ENCODE measurements at regions not wholly inside any gene's neighbourhood (a gene's known extent, or its start where the extent isn't known, plus 50 kb on each side); places are given as distances from the start of the nearest gene placed in this dataset.
"Not testable (repeated sequence)": the region's sequence is repeated elsewhere in the genome, so short reads cannot be mapped to it uniquely, and the experiment has no call there.

DNA sequence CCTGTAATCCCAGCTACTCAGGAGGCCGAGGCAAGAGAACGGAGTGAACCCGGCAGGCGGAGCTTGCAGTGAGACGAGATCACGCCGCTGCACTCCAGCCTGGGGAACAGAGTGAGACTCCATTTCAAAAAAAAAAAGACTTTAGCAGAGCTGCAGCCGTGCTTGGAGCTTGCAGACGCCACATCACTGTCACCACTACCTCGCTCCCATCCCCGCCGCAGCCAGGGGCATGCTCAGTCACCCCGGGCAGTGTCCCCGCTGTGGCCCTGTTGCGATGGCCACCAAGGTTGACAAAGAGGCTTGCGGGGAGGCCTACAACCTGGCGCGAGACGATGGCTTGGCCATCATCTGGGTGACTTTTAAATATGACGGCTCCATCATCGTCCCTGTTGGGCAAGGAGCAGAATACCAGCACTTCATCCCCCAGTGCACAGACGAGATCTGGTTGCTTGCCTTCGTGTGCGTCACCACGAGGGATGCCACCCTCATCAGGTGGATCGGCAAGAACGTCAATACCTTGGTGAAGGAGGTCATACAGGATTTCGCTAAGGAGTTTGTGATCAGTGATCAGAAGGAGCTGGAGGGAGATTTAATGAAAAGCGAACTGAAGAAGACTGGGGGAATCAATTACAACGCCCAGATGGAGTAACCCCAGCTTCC, 118.1 kb downstream of the TNFRSF13B start:
- POLR2A ChIA-PET = no interaction called here
- DNase-seq (ENCODE audit: low read depth) = no peak
- H3K4me3 ChIP-seq (ENCODE audit: low read depth, low read length) = no peak overlapping the region
- CTCF ChIA-PET = no interaction called here
- H3K36me3 ChIP-seq (ENCODE audit: control insufficient read depth, insufficient read depth, low read length) = no peaks in the 10 kb centered on the region
- TF ChIP-seq, protein P1, sequence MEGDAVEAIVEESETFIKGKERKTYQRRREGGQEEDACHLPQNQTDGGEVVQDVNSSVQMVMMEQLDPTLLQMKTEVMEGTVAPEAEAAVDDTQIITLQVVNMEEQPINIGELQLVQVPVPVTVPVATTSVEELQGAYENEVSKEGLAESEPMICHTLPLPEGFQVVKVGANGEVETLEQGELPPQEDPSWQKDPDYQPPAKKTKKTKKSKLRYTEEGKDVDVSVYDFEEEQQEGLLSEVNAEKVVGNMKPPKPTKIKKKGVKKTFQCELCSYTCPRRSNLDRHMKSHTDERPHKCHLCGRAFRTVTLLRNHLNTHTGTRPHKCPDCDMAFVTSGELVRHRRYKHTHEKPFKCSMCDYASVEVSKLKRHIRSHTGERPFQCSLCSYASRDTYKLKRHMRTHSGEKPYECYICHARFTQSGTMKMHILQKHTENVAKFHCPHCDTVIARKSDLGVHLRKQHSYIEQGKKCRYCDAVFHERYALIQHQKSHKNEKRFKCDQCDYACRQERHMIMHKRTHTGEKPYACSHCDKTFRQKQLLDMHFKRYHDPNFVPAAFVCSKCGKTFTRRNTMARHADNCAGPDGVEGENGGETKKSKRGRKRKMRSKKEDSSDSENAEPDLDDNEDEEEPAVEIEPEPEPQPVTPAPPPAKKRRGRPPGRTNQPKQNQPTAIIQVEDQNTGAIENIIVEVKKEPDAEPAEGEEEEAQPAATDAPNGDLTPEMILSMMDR (IDR thresholded peaks at IDR 0.05; ENCODE audit: insufficient read depth, low read depth, low read length) = no peak
- no peaks in the 10 kb centered on the region; the same call in none of the 2 replicates for H3K27me3 ChIP-seq (ENCODE audit: control insufficient read depth, insufficient read depth, low read length)

DNA sequence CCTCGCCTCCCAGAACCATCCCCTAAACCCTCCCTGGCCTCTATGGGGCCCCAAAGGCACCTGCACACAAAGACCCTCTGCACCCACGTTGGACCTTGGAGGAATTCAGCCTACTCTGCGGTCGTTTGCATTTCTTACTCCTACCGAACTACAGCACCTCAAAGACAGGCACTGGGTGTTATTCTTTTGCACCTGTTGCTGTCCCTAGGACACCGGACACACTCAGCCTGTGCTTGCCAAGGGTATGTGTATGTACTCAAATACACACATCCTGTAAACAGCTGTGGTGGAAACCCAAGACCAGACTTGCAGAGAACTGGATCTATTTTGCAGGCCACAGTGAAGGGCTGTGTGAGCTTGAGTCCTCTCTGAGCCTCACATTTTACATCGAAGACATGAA, 122.1 kb downstream of the TNFRSF13B start:
- POLR2A ChIA-PET; H3K27me3 ChIP-seq (ENCODE audit: control insufficient read depth, insufficient read depth, low read length); H3K4me3 ChIP-seq (ENCODE audit: low read depth, low read length); H3K36me3 ChIP-seq (ENCODE audit: control insufficient read depth, insufficient read depth, low read length); DNase-seq (ENCODE audit: low read depth); CTCF ChIA-PET: not testable (repeated sequence)

DNA sequence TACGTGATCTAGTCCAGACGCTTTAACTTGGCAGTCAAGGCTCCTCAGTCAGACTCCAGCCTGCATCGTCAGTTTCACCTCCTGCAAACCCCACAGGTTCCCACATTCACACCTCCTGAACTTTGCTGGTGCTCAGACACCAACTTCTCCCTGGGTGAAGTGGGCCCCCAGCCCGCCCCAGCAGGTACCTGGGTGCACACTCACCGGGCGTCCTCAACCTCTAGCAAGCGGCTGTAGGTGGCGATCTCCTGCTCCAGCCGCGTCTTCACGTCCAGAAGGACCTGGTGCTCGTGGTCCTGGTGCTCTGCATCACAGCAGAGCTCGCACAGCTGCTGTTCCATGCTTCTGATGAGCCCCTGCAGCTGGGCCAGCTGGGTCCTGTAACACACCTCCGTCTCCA, 122.9 kb downstream of the TNFRSF13B start:
- H3K36me3 ChIP-seq (ENCODE audit: control insufficient read depth, insufficient read depth, low read length); POLR2A ChIA-PET; DNase-seq (ENCODE audit: low read depth); H3K27me3 ChIP-seq (ENCODE audit: control insufficient read depth, insufficient read depth, low read length); CTCF ChIA-PET; H3K4me3 ChIP-seq (ENCODE audit: low read depth, low read length): not testable (repeated sequence)

DNA sequence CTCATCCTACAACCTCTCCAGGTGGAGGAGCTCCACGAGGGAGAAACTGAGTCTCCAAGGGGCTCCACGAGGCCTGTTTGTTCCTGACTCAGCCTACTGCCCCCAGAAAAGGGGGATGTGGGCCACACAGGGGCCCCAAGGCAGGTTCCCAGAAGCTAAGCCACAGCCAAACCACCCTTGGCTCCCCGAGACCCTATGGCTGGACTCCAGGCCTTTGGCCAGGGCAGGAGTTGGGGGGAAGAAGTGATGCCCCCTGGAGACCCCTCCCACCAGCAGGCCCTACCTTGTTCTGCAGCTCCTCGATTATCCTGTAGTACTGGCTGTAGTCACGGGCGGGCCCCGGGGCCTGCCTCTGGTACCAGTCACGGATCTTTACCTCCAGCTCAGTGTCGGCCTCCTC, 126.8 kb downstream of the TNFRSF13B start:
- DNase-seq (ENCODE audit: low read depth); H3K27me3 ChIP-seq (ENCODE audit: control insufficient read depth, insufficient read depth, low read length); H3K4me3 ChIP-seq (ENCODE audit: low read depth, low read length); H3K36me3 ChIP-seq (ENCODE audit: control insufficient read depth, insufficient read depth, low read length); CTCF ChIA-PET; POLR2A ChIA-PET: not testable (repeated sequence)

DNA sequence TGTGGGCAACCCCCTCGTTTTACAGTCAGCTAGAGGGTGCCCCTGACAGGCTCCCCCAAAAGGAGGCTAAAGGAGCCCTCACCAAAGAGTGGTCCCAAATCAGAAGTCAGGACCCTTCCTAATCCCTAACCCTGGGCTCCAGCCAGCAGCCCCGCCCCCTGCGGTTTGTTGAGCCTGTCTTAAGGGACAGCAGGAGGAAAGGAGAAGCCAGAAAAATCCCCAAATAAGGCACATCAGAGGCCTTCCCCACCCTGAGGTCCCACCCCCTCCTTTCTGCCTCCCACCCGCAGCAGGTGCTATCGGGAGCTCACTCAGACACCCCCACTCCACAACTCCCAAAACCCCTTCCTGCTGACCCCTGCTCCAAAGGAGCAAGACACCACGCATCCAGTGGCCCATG, 127.2 kb downstream of the TNFRSF13B start:
- H3K4me3 ChIP-seq (ENCODE audit: low read depth, low read length); POLR2A ChIA-PET; H3K36me3 ChIP-seq (ENCODE audit: control insufficient read depth, insufficient read depth, low read length); CTCF ChIA-PET; H3K27me3 ChIP-seq (ENCODE audit: control insufficient read depth, insufficient read depth, low read length); DNase-seq (ENCODE audit: low read depth): not testable (repeated sequence)

DNA sequence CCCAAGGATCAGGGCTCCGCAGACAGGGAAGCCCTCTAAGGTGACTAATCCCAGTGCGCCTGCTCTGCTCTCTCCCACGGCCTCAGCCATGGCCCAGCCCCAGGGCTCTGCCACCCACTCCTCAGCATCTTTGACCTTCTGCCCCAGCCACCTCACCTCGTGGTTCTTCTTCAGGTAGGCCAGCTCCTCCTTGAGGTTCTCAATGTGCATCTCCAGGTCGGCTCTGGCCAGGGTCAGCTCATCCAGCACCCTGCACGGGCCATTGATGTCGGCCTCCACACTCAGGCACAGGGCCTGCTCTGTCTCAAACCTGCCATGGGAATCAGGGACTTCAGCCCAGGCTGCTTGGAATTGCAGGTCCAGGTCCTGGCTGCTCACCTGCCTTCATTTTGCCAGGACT, 128.4 kb downstream of the TNFRSF13B start:
- H3K4me3 ChIP-seq (ENCODE audit: low read depth, low read length); H3K27me3 ChIP-seq (ENCODE audit: control insufficient read depth, insufficient read depth, low read length); DNase-seq (ENCODE audit: low read depth); POLR2A ChIA-PET; CTCF ChIA-PET; H3K36me3 ChIP-seq (ENCODE audit: control insufficient read depth, insufficient read depth, low read length): not testable (repeated sequence)

DNA sequence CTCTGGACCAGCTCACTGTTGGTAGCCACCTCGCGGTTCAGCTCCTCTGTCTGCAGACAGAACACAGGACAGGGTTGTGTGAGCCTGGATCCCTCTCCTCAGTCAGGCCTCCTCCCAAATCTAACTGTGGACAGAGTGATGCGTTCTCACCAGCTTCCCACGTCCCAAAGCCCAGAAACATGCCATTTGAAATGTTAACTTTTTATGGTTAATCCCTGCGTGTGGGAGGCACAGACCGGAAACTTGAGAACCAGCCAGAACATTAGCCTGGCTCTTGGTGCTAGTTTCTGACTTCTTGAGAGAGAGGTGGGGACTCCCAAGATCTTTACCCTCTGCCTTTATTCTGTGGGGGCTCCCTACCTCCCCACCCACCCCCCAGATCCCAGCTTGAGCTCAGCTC, 129.6 kb downstream of the TNFRSF13B start:
- H3K36me3 ChIP-seq (ENCODE audit: control insufficient read depth, insufficient read depth, low read length); POLR2A ChIA-PET; DNase-seq (ENCODE audit: low read depth); CTCF ChIA-PET; H3K27me3 ChIP-seq (ENCODE audit: control insufficient read depth, insufficient read depth, low read length); H3K4me3 ChIP-seq (ENCODE audit: low read depth, low read length): not testable (repeated sequence)

DNA sequence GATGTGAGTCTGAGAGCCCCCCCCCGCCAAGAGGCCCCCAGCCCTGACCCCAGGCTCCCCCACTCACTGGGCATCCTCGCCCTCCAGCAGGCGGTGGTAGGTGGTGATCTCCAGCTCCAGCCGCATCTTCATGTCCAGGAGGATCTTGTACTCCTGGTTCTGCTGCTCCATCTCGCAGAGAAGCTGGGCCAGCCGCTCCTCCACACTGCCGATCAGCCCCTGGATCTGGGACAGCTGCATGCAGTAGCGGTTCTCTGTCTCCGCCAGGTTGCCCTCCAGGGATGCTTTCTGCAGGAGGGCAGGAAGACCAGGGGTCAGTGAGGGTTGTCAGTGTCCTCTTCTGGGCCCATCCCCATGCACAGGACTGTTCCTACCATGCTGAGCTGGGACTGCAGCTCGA, 130.0 kb downstream of the TNFRSF13B start:
- DNase-seq (ENCODE audit: low read depth); H3K36me3 ChIP-seq (ENCODE audit: control insufficient read depth, insufficient read depth, low read length); CTCF ChIA-PET; H3K4me3 ChIP-seq (ENCODE audit: low read depth, low read length); POLR2A ChIA-PET; H3K27me3 ChIP-seq (ENCODE audit: control insufficient read depth, insufficient read depth, low read length): not testable (repeated sequence)

DNA sequence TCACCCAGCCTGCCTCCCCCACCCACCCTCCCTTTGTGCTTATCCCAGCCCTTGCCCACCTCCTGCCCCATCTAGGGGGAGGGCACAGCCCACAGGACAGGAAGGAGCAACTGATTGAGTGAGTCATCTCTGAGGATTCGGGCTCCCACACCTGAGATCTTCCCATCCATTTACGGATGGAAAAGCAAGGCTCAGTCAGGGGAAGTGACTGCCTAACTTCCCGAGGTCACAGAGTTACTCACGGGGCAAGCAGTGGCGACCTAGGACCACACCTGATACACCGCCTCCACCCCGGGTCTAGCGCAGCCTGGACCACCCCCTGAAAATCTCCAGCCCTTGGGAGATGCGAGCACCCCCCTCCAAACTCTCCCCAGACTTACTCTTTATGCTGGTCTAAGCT, 131.7 kb downstream of the TNFRSF13B start:
- H3K4me3 ChIP-seq (ENCODE audit: low read depth, low read length); H3K27me3 ChIP-seq (ENCODE audit: control insufficient read depth, insufficient read depth, low read length); CTCF ChIA-PET; POLR2A ChIA-PET; DNase-seq (ENCODE audit: low read depth); H3K36me3 ChIP-seq (ENCODE audit: control insufficient read depth, insufficient read depth, low read length): not testable (repeated sequence)

DNA sequence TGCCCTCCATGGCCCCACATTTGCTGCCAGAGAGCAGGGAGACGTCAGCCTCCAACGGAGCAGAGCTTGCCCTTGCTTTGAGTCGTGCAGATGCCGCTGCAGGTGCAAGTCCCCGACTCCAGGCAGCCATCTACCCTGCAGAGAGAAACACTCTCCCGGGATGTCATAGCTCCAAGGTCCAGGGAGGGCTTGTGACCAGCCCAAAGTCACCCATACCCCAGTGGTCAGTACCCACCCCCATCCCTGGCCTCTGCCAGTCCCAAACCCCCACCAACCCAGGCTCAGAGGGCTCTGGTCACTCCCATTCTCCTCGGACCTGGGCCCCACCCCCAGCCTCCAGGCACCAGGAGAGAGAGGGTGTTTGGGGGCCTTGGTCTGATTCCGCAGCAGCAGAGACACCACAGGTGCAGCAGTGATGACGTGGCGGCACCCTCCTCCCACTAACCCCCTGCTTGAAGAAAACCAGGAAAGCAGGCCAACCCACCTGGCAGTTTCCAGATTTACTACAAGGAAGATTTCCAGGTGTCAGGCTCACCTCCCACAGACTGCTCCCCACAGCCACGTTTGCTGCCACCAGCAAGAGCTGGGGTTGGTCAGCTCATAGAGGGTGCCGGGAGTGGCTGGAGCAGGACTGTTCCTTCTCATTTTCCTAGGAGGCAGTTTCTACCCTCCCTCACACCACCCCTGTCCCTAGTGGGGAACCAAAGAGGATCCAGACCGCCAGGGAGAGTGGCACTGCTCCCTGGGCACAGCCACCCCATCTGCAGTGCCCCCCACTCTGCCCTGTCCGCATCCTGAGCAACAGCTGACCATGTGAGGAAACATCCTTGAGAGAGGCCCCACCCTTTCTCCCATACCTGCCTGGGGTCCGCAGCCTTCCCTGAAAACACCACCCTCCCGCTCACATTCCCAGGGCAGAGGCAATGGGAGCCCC, 132.4 kb downstream of the TNFRSF13B start:
- CTCF ChIA-PET; H3K27me3 ChIP-seq (ENCODE audit: control insufficient read depth, insufficient read depth, low read length); H3K4me3 ChIP-seq (ENCODE audit: low read depth, low read length); DNase-seq (ENCODE audit: low read depth); POLR2A ChIA-PET; H3K36me3 ChIP-seq (ENCODE audit: control insufficient read depth, insufficient read depth, low read length): not testable (repeated sequence)

DNA sequence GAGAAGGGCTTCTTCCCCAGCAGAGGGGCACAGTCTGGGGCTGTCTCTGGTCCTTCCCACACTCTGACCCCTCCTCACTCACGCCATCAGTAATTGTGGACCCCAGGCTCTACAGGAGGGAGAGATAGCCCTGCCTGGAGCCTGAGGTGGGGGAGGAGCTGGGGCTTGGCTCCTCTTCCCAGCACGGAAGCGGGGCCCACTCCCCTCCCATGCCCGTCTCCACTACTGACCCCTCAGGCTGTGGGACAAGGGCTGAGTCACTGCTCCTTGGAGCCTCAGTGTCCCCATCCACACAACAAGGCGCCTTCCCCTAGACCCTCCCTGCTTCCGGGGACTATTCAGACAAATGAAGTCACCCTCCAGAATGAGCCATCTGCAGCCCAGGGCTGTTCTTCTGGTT, 133.1 kb downstream of the TNFRSF13B start:
- CTCF ChIA-PET; H3K27me3 ChIP-seq (ENCODE audit: control insufficient read depth, insufficient read depth, low read length); H3K4me3 ChIP-seq (ENCODE audit: low read depth, low read length); H3K36me3 ChIP-seq (ENCODE audit: control insufficient read depth, insufficient read depth, low read length); POLR2A ChIA-PET; DNase-seq (ENCODE audit: low read depth): not testable (repeated sequence)

DNA sequence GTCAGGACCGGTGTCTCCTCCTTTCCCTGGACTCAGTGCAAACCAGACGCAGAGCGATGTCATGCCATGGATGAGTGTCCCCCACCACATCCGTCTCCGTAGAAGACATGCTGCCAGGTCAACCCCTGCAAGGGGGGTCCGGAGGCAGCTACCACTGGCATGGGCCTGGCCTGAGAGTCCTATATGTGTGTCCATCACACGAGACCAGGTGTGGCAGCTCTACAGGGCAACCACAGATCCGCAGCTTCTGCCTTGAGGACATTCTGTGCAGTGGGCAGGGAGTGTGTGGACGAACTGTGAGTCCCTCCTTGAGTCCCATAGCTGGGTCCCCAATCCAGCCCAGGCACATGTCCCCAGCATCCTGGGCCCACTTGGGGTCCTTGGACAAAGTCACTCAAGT, 133.6 kb downstream of the TNFRSF13B start:
- DNase-seq (ENCODE audit: low read depth); POLR2A ChIA-PET; H3K4me3 ChIP-seq (ENCODE audit: low read depth, low read length); CTCF ChIA-PET; H3K36me3 ChIP-seq (ENCODE audit: control insufficient read depth, insufficient read depth, low read length); H3K27me3 ChIP-seq (ENCODE audit: control insufficient read depth, insufficient read depth, low read length): not testable (repeated sequence)
